HS-5 (cell line): ENCODE measurements at regions not wholly inside any gene's neighbourhood (a gene's known extent, or its start where the extent isn't known, plus 50 kb on each side); places are given as distances from the start of the nearest gene placed in this dataset.

Experiments used
- DNase-seq: peaks from one replicate; pipeline ENCODE4 v3.0.0-alpha.2; 2012; ENCODE audit warnings: low read depth

DNA sequence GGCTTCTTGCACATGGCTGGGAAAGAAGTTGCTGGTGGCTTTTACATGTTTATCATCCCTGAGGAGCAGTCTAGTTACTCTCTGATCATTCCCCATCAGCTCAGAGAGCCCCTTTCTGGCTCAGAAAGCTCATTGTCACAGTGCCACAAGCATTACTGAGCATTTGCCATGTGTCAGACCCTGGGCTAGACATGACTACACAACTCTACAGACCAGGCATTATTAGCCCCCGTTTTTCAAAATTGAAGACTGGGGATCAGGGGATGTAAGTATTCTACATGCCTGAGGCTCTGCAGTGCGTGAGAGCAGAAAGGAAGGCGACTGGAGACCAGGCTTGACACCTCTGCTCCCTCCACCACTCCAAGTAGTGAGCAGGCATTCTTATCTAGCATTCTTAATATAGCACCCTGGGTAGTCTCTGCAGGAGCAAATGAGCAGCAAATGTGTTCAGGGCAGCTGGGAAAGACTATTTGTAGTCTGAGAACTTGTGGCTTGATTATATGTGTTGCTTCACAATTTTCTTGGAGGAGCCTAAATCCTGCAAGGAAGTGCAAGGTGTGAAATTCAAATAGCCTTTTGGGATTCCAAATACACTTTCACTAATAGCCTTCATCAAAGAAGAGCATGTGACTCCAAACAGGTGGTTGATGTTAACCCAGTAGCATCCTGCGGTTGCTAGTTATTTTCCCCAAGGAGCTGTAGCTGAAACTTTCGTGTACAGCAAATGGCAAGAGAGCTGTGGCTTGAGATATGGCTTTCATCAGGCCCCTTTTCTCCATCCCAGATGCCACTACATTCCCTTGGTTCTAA, 143.2 kb downstream of the DDX1 start:
- no peak for DNase-seq

DNA sequence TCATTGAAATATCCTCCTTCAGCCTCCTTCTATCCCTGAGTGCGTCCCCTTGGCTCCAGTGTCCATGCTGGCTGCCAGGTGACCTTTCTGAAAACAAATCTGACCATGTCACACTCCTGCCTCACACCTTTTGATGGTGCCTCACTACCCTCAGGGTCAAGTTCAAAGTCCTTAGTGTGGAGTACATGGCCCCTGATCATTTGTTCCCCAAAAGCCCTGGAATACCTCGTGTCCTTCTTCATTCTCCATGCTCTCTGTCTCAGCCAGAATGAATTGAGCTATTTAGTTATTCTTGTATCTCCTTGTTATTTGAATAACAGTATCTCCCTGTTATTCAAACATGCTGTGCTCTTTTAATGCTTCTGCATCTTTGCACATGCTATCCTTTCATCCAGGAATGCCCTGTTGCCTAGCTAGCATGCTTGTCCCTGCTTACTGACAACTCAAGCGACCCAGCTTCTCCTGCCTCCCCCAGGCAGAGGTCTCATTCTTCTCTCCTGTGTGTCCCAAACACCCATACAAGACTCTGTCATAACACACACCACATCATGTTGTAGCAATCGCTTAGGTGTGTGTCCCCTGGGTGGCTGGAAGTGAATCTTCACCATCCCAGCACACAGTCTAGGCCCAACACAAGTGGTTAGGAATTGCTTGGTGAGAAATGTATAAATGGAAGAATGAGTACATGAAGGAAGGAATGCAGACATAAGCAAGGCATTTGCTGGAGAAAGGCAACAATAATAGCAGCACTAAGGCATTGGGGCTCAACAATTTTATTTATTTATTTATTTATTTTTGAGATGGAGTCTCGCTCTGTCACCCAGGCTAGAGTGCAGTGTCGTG, 144.0 kb downstream of the DDX1 start:
- DNase-seq: no peak

DNA sequence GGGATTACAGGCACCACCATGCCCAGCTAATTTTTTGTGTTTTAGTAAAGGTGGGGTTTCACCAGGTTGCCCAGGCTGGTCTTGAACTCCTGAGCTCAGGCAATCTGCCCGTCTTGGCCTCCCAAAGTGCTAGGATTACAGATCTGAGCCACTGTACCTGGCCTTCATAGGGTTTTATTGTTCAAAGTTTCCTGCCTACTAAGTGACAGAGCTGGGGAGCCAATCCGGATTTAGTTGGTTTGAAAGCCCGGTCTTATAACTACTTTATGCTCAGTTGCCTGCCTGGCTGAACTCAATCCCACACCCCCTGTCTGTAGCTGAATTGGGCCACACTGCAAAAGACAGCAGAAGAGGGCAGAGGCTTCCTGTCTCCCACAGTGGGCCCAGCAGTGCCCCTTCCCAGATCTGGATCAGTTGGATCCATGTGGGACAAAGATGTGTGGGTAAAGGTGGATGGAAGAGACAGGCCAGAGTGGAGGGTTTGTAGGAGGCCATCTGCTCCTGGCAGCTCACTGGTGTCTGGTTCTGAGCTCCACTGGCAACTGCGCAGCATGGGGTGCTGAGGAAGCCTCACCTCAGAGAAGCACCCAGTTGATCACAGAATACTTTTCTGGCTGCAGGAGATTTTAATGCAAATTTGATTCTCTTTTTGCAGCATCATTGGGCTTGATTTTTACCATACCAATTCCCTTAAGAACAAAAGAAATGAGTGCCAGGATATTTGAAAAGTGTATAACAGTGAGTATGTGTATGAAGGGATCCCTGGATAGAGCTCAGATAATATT, 144.9 kb downstream of the DDX1 start:
- DNase-seq: no peak

DNA sequence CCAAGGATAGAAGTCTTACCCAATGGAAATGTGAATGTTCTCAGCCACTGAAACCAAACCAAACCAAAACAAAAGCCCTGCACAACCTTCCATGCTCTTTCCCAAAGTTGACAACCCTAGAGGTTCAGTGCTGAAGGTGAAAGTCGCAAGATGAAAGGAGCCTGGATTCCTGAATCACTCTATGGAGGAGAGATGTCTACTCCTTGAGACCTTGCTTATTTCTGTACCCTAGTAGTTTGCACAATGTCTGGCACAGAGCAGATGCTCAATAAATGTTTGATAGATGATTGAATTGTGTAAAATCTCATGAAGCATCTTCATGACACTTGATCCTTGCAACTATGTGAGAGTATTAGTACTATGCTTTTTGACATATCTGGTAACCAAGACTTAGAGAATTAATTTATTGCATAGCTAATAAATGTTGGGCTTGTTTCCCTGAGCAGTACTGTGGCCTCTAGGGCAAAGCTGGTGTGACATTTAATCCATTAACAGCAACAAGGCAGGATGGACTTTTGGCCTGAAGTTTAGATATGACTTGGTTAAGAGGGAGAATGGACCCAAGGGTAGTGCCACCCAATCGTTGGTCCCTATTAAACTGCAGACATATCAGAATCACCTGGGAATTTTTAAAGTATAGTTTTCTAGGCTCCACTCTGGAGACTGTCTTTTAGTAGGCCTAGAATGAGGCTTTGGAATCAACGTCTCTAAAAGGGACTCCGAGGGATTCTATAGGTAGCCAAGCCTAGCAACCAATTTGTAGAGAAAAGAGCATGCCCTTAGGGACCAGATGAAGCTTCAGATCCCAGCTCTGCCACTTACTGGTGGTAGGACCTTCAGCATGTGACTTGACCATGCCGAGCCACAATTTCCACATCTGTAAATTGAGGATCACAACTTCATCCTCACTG, 145.9 kb downstream of the DDX1 start:
- DNase-seq: no peak

- no peak for DNase-seq
Observed at GRCh38 chr2:15738225-15738546, 146.5 kb downstream of the DDX1 start.

DNA sequence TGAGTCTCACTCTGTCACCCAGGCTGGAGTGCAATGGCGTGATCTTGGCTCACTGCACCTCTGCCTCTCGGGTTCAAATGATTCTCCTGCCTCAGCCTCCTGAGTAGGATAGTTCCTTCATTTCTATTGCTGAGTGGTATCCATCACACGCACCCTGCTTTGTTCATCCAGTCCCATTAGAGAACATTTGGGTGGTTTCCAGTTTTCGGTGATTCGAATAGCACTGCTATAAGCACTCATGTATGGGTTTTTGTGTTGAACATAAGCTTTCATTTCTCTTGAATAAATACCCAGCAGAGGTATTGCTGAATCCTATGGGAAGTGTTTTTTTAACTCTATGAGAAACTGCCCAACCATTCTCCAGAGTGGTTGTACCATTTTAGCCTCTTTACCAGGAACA, 147.3 kb downstream of the DDX1 start:
- no peak for DNase-seq

DNA sequence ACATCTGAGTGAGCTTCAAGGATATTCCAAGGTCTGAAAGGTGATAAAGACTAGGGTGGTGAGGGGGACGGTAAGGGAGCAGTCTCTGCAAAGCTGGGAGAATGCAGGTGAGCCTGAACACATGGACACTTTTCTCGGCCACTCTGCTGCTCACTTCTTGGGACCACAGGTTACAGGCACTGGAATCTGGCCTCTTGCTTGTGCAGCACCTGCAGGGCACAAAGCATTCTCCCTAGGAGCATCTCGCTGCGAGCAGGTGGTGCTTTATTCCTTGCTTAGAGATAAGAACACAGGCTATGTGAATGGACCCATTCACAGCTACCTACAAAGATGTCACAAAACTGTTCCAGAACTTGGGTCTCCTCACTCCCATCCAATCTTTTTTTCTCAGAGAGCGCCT, 153.2 kb downstream of the DDX1 start:
- no peak for DNase-seq

DNA sequence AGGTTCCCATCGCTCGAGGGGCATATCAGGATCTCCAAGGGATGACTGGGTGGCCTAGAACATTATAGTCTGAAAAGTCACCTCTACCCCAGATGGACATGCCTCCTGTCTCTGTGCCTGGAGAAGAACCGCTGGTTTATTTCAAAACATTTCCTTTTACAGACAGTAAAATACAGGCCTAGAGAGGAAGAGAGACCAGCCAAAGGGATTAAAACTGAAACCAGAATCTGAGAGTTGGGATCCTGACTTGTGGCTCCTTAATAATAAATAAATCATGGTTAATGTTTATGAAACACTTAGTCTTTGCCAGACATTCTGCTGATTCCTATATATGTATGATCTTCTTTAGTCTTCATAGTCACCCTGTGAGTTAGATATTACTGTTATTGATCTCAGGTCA, 153.7 kb downstream of the DDX1 start:
- no peak for DNase-seq

DNA sequence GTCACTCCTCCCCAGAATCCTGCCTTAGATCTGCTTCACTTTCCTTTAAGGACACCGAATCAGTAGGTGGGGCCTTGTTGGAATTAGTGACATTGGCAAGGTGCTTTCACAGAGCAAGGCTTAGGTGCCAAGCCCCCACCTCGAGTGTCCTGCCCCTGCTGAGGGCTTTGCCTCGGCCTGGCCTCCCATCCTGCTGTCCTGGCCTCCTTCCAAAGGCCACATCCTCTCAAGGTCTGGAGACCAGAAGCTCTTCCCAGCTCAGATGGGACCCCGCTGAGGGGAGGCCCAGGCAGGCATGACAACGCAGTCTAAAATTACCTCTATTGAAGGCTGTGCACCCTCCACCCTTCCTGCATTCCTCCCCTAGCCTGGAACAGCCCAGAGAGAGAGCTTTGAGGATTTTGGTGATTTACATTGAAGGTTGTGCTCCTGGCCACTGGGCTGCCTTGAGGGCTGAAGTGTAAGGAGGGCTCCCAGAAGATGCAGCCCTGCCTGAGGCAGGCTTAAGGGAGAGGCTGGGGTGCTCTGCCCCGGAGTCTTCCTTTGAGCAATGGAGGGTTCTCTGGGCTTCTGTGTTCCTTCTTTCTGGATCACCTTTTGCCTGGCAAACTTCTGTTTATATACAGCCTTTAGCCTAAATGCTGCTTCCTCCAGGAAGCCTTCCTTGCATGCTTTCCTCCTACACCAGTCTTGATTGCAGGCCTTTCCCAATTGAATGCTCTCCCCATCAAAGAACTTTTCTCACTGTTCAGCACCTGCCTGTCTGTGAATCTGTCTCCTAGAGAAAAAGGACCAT, 154.4 kb downstream of the DDX1 start:
- no peak for DNase-seq

GRCh38 chr2:15746703-15747550, 155.3 kb downstream of the DDX1 start:
- DNase-seq: no peak

DNA sequence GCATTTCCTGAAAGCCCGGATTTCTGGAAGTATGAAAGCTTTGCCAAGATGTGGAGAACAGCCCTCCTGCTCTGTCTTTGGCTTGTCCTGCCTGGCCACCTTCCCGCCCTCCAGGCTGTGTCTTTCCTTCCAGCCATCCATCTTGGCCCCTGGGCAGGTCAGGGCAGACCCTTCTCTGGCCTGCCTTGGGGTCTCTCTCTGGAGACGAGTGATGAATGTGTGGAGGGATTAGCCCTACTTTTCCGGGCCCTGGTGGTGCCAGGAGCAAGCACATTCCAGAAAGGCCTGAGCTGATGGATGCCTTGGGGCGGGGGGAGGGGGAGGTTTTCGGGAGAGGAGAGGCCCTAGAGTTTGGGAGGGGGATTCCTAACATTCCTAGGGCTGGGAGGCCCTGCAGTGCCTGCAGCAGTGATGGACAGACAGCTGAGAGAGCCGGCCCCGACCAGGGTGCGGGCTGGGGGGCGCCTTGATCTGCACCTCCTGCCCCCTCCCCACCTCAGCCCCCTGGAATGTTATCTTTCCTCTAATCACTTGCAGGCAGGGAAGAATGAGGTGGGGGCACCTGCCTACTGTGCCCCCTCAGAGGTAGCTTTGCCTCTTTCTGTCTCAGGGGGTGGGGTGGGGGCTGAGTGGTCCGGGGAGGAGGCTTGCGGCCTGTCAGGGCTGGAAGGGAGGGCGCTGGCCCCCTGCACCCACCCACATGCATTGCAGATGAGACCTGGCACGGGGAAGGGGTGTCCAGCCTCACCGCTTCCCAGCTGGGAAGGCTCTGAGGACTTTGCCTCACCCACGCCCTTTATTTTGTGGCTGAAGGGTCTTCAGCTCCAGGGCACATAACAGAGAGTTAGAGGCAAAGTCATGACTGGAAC, 156.2 kb downstream of the DDX1 start:
- DNase-seq: no peak

DNA sequence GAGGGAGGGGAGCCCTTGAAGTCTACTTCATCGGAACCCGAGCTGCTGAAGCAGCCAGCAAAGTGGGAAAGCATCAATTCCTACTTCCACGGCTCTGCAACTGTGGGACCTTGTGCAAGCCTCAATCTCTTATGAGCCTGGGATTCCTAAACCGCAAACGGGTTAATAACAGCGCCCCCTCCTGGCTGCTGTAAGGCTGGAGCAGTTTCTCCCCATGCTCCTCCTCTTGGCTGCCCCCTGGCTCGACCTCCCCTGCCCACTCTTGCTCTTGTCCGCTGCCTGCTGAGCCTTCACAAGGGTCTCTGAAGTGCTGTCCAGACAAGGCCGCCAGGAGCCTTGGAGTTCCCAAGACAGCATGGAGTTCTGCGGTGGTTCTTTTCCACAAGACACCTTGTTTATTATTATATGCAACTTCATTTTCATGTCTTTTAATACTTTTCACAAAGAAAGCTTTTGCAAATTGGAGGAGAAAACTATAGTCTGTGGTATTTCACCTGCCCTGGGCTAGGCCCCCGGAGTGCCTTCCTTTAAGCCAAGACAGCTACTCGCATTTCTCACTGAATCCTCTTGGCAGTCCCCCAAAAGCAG, 157.2 kb downstream of the DDX1 start:
- DNase-seq: no peak

- no peak for DNase-seq
Observed at GRCh38 chr2:15749460-15750432, 158.1 kb downstream of the DDX1 start.

- no peak for DNase-seq
Observed at GRCh38 chr2:15750433-15750814, 158.8 kb downstream of the DDX1 start.

- DNase-seq: no peak
Observed at GRCh38 chr2:15750822-15751329, 159.2 kb downstream of the DDX1 start.

GRCh38 chr2:15751477-15751876, 159.8 kb downstream of the DDX1 start:
- DNase-seq: no peak
